ENCODE measurements at regions not wholly inside any gene's neighbourhood (a gene's known extent, or its start where the extent isn't known, plus 50 kb on each side); places are given as distances from the start of the nearest gene placed in this dataset.

DNA sequence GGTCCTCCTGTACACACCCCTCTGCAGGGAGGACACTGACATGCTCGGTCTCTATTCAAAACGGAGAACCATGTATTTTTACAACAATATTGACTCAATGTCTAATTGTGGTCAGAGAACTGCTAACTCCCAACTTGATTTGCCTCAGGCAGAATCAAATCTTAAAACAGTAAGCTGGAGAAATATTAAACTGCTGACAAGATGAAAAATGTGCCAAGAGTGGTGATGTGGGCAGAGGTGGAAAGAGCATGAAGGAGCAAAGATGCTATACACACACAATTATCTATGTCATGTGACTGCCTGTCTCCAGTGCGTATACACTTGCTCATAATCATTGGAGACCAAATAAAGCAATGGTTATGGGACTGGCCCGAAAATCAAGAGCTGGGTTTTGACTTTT is 556.1 kb upstream of the ZNF608 start:
- TF ChIP-seq ZBTB33 (IDR thresholded peaks at IDR 0.05) (no peak), NFYB (IDR thresholded peaks at IDR 0.05; ENCODE audit: insufficient read depth, low read depth, low read length) (no peak), ATF2 (IDR thresholded peaks at IDR 0.05; ENCODE audit: low read length) (no peak), HDGF (IDR thresholded peaks at IDR 0.05) (no peak), POLR2AphosphoS5 (IDR thresholded peaks at IDR 0.05; ENCODE audit: low read length) (no peak), POLR2A (IDR thresholded peaks at IDR 0.05; ENCODE audit: low read depth, low read length) (no peak), RUNX3 (IDR thresholded peaks at IDR 0.05; ENCODE audit: low read length) (no peak), ESRRA (IDR thresholded peaks at IDR 0.05; ENCODE audit: low read length) (no peak), BHLHE40 (IDR thresholded peaks at IDR 0.05; ENCODE audit: borderline replicate concordance in 1 of 2, low read depth in 2 of 2, low read length in 1 of 2) (no peak), SP1 (IDR thresholded peaks at IDR 0.05; ENCODE audit: low read depth, low read length) (no peak)
- TF ChIP-seq, protein P1, sequence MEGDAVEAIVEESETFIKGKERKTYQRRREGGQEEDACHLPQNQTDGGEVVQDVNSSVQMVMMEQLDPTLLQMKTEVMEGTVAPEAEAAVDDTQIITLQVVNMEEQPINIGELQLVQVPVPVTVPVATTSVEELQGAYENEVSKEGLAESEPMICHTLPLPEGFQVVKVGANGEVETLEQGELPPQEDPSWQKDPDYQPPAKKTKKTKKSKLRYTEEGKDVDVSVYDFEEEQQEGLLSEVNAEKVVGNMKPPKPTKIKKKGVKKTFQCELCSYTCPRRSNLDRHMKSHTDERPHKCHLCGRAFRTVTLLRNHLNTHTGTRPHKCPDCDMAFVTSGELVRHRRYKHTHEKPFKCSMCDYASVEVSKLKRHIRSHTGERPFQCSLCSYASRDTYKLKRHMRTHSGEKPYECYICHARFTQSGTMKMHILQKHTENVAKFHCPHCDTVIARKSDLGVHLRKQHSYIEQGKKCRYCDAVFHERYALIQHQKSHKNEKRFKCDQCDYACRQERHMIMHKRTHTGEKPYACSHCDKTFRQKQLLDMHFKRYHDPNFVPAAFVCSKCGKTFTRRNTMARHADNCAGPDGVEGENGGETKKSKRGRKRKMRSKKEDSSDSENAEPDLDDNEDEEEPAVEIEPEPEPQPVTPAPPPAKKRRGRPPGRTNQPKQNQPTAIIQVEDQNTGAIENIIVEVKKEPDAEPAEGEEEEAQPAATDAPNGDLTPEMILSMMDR (IDR thresholded peaks at IDR 0.05 in 2 of 3, conservative IDR thresholded peaks at IDR 0.05 in 1 of 3; ENCODE audit: control insufficient read depth in 2 of 3, extremely low read depth in 1 of 3, insufficient read depth in 1 of 3, low read depth in 3 of 3, low read length in 3 of 3): no peak
- TF ChIP-seq, protein P2, sequence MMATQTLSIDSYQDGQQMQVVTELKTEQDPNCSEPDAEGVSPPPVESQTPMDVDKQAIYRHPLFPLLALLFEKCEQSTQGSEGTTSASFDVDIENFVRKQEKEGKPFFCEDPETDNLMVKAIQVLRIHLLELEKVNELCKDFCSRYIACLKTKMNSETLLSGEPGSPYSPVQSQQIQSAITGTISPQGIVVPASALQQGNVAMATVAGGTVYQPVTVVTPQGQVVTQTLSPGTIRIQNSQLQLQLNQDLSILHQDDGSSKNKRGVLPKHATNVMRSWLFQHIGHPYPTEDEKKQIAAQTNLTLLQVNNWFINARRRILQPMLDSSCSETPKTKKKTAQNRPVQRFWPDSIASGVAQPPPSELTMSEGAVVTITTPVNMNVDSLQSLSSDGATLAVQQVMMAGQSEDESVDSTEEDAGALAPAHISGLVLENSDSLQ (IDR thresholded peaks at IDR 0.05): no peak

Data from GM12878 (cell line).